ENCODE measurements at regions not wholly inside any gene's neighbourhood (a gene's known extent, or its start where the extent isn't known, plus 50 kb on each side); places are given as distances from the start of the nearest gene placed in this dataset.

GRCh38 chr10:108005627-108006026 lies 841.1 kb upstream of the SORCS1 start:
- H3K27me3 Mint-ChIP-seq (ENCODE audit: insufficient read depth, low read depth, poor library complexity), result peaks cover 3% of the 10 kb centered on the region
- Histone ChIP-seq H3K27ac (ENCODE audit: low read depth) (no peak overlapping the region), H3F3A (replicated peaks; ENCODE audit: low read depth) (no peaks in the 10 kb centered on the region), H3K9me2 (ENCODE audit: insufficient read depth) (0 out of 2 replicates have a peak, but pooled peaks cover 9% of the 10 kb centered on the region), H3K4me1 (ENCODE audit: insufficient read depth) (no peaks in the 10 kb centered on the region), H4K20me1 (replicated peaks; ENCODE audit: insufficient read depth) (no peaks in the 10 kb centered on the region), H2AFZ (no peak overlapping the region), H3K27me3 (ENCODE audit: insufficient read depth) (no peaks in the 10 kb centered on the region), H3K36me3 (ENCODE audit: insufficient read depth) (no peaks in the 10 kb centered on the region), H3K4me2 (no peak overlapping the region), H3K79me2 (replicated peaks; ENCODE audit: insufficient read depth) (no peaks in the 10 kb centered on the region), H3K4me3 (no peak overlapping the region)
- H3K9me3 Mint-ChIP-seq, result peaks cover 34% of the 10 kb centered on the region
- DNase-seq (ENCODE audit: low spot score) (no peak), ATAC-seq (no peak)
- TF ChIP-seq, protein P1, sequence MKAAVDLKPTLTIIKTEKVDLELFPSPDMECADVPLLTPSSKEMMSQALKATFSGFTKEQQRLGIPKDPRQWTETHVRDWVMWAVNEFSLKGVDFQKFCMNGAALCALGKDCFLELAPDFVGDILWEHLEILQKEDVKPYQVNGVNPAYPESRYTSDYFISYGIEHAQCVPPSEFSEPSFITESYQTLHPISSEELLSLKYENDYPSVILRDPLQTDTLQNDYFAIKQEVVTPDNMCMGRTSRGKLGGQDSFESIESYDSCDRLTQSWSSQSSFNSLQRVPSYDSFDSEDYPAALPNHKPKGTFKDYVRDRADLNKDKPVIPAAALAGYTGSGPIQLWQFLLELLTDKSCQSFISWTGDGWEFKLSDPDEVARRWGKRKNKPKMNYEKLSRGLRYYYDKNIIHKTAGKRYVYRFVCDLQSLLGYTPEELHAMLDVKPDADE (IDR thresholded peaks at IDR 0.05), result no peak
- TF ChIP-seq NANOG (IDR thresholded peaks at IDR 0.05; ENCODE audit: borderline replicate concordance), result no peak
- no peak for TF ChIP-seq ZNF114 (CRISPR knock-in tag; IDR thresholded peaks at IDR 0.05)
- TF ChIP-seq STAT1 (IDR thresholded peaks at IDR 0.05; ENCODE audit: unreplicated experiment), result no peak
- TF ChIP-seq ZNF331 (CRISPR knock-in tag; IDR thresholded peaks at IDR 0.05; ENCODE audit: low read depth), result no peak
- no peak for TF ChIP-seq EZH2 (IDR thresholded peaks at IDR 0.05; ENCODE audit: low read depth, unreplicated experiment)
- TF ChIP-seq JUNB (IDR thresholded peaks at IDR 0.05; ENCODE audit: unreplicated experiment), result no peak
- H3K4me1 Mint-ChIP-seq, result no peaks in the 10 kb centered on the region
- no peak overlapping the region for H3K4me3 Mint-ChIP-seq
- no peak overlapping the region for H3K27ac Mint-ChIP-seq
- H3K36me3 Mint-ChIP-seq (ENCODE audit: low read depth), result peaks cover 33% of the 10 kb centered on the region

GRCh38 chr10:108003576-108003975 lies 839.1 kb upstream of the SORCS1 start:
- Histone ChIP-seq H3K27ac (ENCODE audit: low read depth) (no peak overlapping the region), H3K9me2 (ENCODE audit: insufficient read depth) (0 out of 2 replicates have a peak, but pooled peaks cover 9% of the 10 kb centered on the region), H3K36me3 (ENCODE audit: insufficient read depth) (no peaks in the 10 kb centered on the region), H3K4me2 (no peak overlapping the region), H3K4me3 (no peak overlapping the region), H3K79me2 (replicated peaks; ENCODE audit: insufficient read depth) (no peaks in the 10 kb centered on the region), H4K20me1 (replicated peaks; ENCODE audit: insufficient read depth) (no peaks in the 10 kb centered on the region), H3K27me3 (ENCODE audit: insufficient read depth) (no peaks in the 10 kb centered on the region), H2AFZ (no peak overlapping the region), H3F3A (replicated peaks; ENCODE audit: low read depth) (no peaks in the 10 kb centered on the region), H3K4me1 (ENCODE audit: insufficient read depth) (no peaks in the 10 kb centered on the region)
- no peak for DNase-seq (ENCODE audit: low spot score)
- Mint-ChIP-seq H3K4me3 (no peak overlapping the region), H3K4me1 (no peaks in the 10 kb centered on the region), H3K9me3 (peaks cover 29% of the 10 kb centered on the region), H3K27me3 (ENCODE audit: insufficient read depth, low read depth, poor library complexity) (peaks cover 3% of the 10 kb centered on the region), H3K36me3 (ENCODE audit: low read depth) (peaks cover 29% of the 10 kb centered on the region), H3K27ac (no peak overlapping the region)
- ATAC-seq, result no peak
- TF ChIP-seq EZH2phosphoT487 (IDR thresholded peaks at IDR 0.05; ENCODE audit: unreplicated experiment) (no peak), EZH2 (IDR thresholded peaks at IDR 0.05; ENCODE audit: low read depth, unreplicated experiment) (no peak), NANOG (IDR thresholded peaks at IDR 0.05; ENCODE audit: borderline replicate concordance) (no peak), POLR2AphosphoS5 (IDR thresholded peaks at IDR 0.05; ENCODE audit: low read depth) (no peak)

DNA sequence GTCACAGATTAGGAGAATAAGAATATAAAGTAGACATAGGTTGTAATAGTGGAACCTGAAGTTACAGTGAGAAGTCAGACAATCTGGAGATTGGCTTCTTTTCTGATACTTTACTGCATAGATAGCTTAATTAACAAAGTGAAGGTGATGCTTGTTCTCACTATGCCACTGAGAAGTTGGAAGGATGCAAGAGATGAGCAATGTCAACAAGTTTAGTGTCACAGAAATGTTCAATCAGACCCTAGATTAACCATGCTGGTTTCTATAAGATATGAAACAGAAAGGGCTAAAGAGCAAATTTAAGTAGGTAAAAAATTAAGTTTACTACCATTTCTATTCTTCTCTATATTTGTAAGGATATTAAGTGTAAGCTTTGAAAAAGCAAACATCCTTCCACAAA lies 838.6 kb upstream of the SORCS1 start:
- Mint-ChIP-seq H3K4me3 (no peak overlapping the region), H3K9me3 (peaks cover 24% of the 10 kb centered on the region), H3K36me3 (ENCODE audit: low read depth) (peaks cover 24% of the 10 kb centered on the region), H3K27me3 (ENCODE audit: insufficient read depth, low read depth, poor library complexity) (peaks cover 3% of the 10 kb centered on the region), H3K4me1 (no peaks in the 10 kb centered on the region), H3K27ac (no peak overlapping the region)
- H3K27me3 ChIP-seq (ENCODE audit: insufficient read depth), result no peaks in the 10 kb centered on the region
- H3F3A ChIP-seq (replicated peaks; ENCODE audit: low read depth), result no peaks in the 10 kb centered on the region
- H3K36me3 ChIP-seq (ENCODE audit: insufficient read depth), result no peaks in the 10 kb centered on the region
- H3K79me2 ChIP-seq (replicated peaks; ENCODE audit: insufficient read depth), result no peaks in the 10 kb centered on the region
- no peaks in the 10 kb centered on the region for H3K4me1 ChIP-seq (ENCODE audit: insufficient read depth)
- no peak overlapping the region for H3K27ac ChIP-seq (ENCODE audit: low read depth)
- no peak for DNase-seq (ENCODE audit: low spot score)
- H3K4me2 ChIP-seq, result no peak overlapping the region
- H4K20me1 ChIP-seq (replicated peaks; ENCODE audit: insufficient read depth), result no peaks in the 10 kb centered on the region
- H3K4me3 ChIP-seq, result no peak overlapping the region
- TF ChIP-seq STAT1 (IDR thresholded peaks at IDR 0.05; ENCODE audit: unreplicated experiment) (no peak), EZH2 (IDR thresholded peaks at IDR 0.05; ENCODE audit: low read depth, unreplicated experiment) (no peak), POLR2AphosphoS5 (IDR thresholded peaks at IDR 0.05; ENCODE audit: low read depth) (no peak), EZH2phosphoT487 (IDR thresholded peaks at IDR 0.05; ENCODE audit: unreplicated experiment) (no peak), NANOG (IDR thresholded peaks at IDR 0.05; ENCODE audit: borderline replicate concordance) (no peak)
- no peak for ATAC-seq
- H3K9me2 ChIP-seq (ENCODE audit: insufficient read depth), result 0 out of 2 replicates have a peak, but pooled peaks cover 9% of the 10 kb centered on the region
- no peak overlapping the region for H2AFZ ChIP-seq

Data from GM23338 (cell line).